ENCODE measurements at regions not wholly inside any gene's neighbourhood (a gene's known extent, or its start where the extent isn't known, plus 50 kb on each side); places are given as distances from the start of the nearest gene placed in this dataset.

DNA sequence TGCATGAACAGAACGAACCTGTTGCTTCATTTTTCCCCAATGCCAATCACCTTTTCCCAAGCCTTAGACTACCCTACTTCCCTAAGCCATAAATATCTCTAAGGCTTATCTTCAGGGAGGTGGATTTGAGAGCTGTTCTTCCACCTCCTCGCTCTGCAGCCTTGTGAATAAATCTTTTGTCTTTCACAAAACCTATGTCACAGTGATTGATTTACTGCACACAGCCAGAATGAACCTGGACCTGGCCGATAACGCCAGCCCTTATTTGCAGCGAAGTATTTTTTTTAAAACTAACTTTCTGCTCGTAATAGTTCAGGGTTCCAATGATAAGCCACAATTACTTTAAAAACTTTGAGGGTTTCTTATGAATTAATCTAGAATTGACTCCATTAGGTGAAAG lies 632.6 kb downstream of the PTPRU start:
- Histone ChIP-seq H3K79me2 (ENCODE audit: low read length) (no peaks in the 10 kb centered on the region), H3K4me1 (ENCODE audit: low read length) (no peaks in the 10 kb centered on the region), H2AFZ (ENCODE audit: low read length) (no peak overlapping the region), H3K4me3 (ENCODE audit: low read length) (no peak overlapping the region), H3K9me3 (ENCODE audit: low read length) (peaks cover 3% of the 10 kb centered on the region), H3K4me2 (ENCODE audit: low read depth, low read length, poor library complexity, severe bottlenecking) (no peak overlapping the region), H3K36me3 (ENCODE audit: insufficient read depth, low read length) (no peaks in the 10 kb centered on the region), H3K27ac (ENCODE audit: low read length) (no peak overlapping the region), H3K9ac (ENCODE audit: low read length) (no peak overlapping the region), H3K27me3 (ENCODE audit: low read length) (no peaks in the 10 kb centered on the region; the same call in 1 of the 2 replicates), H4K20me1 (ENCODE audit: insufficient read depth, low read depth, low read length) (no peaks in the 10 kb centered on the region), H3K9me2 (replicated peaks; ENCODE audit: insufficient read depth, low read length) (no peaks in the 10 kb centered on the region)
- no peak for DNase-seq

DNA sequence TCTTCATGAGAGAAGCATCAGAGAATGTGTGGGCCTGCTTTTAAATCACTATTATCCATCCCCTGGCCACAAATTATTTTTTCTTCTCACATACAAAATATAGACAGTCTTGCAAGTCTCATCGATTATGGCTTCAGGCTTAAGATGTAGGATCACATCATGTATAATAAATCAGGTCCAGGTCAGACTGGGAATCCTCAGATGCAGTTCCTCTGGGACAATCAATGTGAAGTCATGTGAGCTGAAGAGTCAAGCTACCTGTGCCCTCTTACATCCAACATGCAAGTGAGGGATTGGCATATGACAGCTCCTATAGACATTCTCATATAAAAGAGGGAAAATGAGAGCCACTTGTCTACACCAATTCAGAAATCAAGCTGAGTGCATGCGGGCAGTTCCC lies 631.8 kb downstream of the PTPRU start:
- no peak for DNase-seq
- H3K27ac ChIP-seq (ENCODE audit: low read length) = no peak overlapping the region
- H2AFZ ChIP-seq (ENCODE audit: low read length) = no peak overlapping the region
- H3K9me2 ChIP-seq (replicated peaks; ENCODE audit: insufficient read depth, low read length) = no peaks in the 10 kb centered on the region
- no peaks in the 10 kb centered on the region for H3K36me3 ChIP-seq (ENCODE audit: insufficient read depth, low read length)
- H3K4me3 ChIP-seq (ENCODE audit: low read length) = no peak overlapping the region
- no peaks in the 10 kb centered on the region; the same call in 1 of the 2 replicates for H3K27me3 ChIP-seq (ENCODE audit: low read length)
- no peaks in the 10 kb centered on the region for H4K20me1 ChIP-seq (ENCODE audit: insufficient read depth, low read depth, low read length)
- H3K4me2 ChIP-seq (ENCODE audit: low read depth, low read length, poor library complexity, severe bottlenecking) = no peak overlapping the region
- no peaks in the 10 kb centered on the region for H3K4me1 ChIP-seq (ENCODE audit: low read length)
- H3K9ac ChIP-seq (ENCODE audit: low read length) = no peak overlapping the region
- no peaks in the 10 kb centered on the region for H3K79me2 ChIP-seq (ENCODE audit: low read length)
- peaks cover 3% of the 10 kb centered on the region for H3K9me3 ChIP-seq (ENCODE audit: low read length)

DNA sequence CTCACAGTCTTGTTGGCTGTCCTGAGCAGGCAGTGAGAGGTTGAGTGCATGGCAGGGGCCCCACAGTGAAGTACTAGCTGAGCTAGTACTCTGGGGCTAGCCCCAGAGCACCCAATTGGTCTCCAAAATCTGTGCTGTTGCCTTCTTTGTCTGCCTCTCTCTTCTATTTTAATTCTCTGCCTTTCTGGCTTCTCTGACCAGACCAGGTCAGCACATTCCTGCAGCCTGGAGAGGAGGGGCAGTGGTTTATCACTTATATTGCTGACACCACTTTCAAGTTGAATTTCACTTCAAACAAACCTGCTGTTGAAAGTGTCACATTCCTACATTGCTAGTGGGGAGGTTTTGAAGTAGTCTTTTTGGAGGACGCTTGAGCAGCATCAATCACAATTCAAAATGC lies 628.7 kb downstream of the PTPRU start:
- Histone ChIP-seq H3K9ac (ENCODE audit: low read length) (no peak overlapping the region), H3K27me3 (ENCODE audit: low read length) (no peaks in the 10 kb centered on the region; the same call in 1 of the 2 replicates), H3K79me2 (ENCODE audit: low read length) (no peaks in the 10 kb centered on the region), H3K36me3 (ENCODE audit: insufficient read depth, low read length) (no peaks in the 10 kb centered on the region), H2AFZ (ENCODE audit: low read length) (no peak overlapping the region), H3K27ac (ENCODE audit: low read length) (no peak overlapping the region), H3K4me2 (ENCODE audit: low read depth, low read length, poor library complexity, severe bottlenecking) (no peak overlapping the region), H4K20me1 (ENCODE audit: insufficient read depth, low read depth, low read length) (no peaks in the 10 kb centered on the region), H3K4me3 (ENCODE audit: low read length) (no peak overlapping the region), H3K9me3 (ENCODE audit: low read length) (peaks cover 3% of the 10 kb centered on the region), H3K9me2 (replicated peaks; ENCODE audit: insufficient read depth, low read length) (no peaks in the 10 kb centered on the region), H3K4me1 (ENCODE audit: low read length) (no peaks in the 10 kb centered on the region)
- DNase-seq = no peak

DNA sequence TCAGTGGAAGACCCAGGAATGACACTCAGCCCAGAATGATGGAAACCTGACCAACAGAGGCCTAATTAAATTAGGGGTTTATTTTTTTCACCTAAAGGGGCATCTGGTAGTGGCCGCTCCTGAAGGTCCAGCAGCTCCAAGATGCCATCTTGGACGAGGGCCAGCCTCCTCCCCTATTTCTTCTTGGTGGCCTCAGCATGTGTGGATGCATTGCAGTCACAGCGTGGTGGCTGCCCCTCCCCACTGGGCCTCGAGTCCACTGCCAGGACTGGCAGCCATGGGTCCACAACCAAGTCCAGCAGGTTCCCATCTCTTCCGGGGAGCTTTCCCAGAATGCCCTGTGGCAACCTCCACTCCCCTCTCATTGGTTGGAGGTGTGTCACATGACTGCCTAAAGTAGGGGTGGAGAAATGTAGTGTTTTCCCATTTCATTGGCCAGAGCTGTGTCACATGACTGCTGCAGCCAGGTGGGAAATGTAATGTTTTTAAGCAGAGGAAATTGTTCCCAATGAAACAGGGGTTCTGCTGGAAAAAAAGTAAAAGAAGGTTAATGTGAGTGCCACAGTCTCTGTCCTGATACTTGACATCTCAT lies 628.2 kb downstream of the PTPRU start:
- Histone ChIP-seq H3K36me3 (ENCODE audit: insufficient read depth, low read length) (no peaks in the 10 kb centered on the region), H3K9ac (ENCODE audit: low read length) (no peak overlapping the region), H3K27me3 (ENCODE audit: low read length) (no peaks in the 10 kb centered on the region; the same call in 1 of the 2 replicates), H3K27ac (ENCODE audit: low read length) (no peak overlapping the region), H3K4me1 (ENCODE audit: low read length) (no peaks in the 10 kb centered on the region), H3K9me2 (replicated peaks; ENCODE audit: insufficient read depth, low read length) (no peaks in the 10 kb centered on the region), H2AFZ (ENCODE audit: low read length) (no peak overlapping the region), H4K20me1 (ENCODE audit: insufficient read depth, low read depth, low read length) (no peaks in the 10 kb centered on the region), H3K79me2 (ENCODE audit: low read length) (no peaks in the 10 kb centered on the region), H3K4me3 (ENCODE audit: low read length) (no peak overlapping the region), H3K9me3 (ENCODE audit: low read length) (peaks cover 3% of the 10 kb centered on the region), H3K4me2 (ENCODE audit: low read depth, low read length, poor library complexity, severe bottlenecking) (no peak overlapping the region)
- no peak for DNase-seq

DNA sequence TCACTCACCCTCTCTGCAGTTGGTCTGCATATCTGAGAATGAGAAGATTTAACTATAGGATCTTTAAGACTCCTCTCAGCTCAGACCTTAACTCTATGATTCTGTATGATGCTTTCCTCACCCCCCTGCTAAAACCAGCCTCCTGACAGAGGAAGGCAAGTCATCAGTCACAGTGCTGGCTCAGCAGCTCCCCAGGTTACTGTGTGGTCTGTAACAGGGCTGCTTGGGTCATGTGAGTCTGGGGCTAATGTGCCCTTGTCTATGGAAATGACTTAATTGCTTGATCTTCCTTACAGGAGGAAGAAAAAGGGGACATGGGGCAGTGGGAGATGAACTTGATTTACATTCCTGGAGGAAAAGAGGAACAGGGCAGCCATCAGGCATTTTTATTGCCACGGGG lies 625.6 kb downstream of the PTPRU start:
- Histone ChIP-seq H3K4me1 (ENCODE audit: low read length) (no peaks in the 10 kb centered on the region), H2AFZ (ENCODE audit: low read length) (no peak overlapping the region), H4K20me1 (ENCODE audit: insufficient read depth, low read depth, low read length) (no peaks in the 10 kb centered on the region), H3K4me2 (ENCODE audit: low read depth, low read length, poor library complexity, severe bottlenecking) (no peak overlapping the region), H3K4me3 (ENCODE audit: low read length) (no peak overlapping the region), H3K27me3 (ENCODE audit: low read length) (no peaks in the 10 kb centered on the region; the same call in 1 of the 2 replicates), H3K27ac (ENCODE audit: low read length) (no peak overlapping the region), H3K9me2 (replicated peaks; ENCODE audit: insufficient read depth, low read length) (no peaks in the 10 kb centered on the region), H3K9me3 (ENCODE audit: low read length) (peaks cover 3% of the 10 kb centered on the region), H3K36me3 (ENCODE audit: insufficient read depth, low read length) (no peaks in the 10 kb centered on the region), H3K79me2 (ENCODE audit: low read length) (no peaks in the 10 kb centered on the region), H3K9ac (ENCODE audit: low read length) (no peak overlapping the region)
- no peak for DNase-seq

DNA sequence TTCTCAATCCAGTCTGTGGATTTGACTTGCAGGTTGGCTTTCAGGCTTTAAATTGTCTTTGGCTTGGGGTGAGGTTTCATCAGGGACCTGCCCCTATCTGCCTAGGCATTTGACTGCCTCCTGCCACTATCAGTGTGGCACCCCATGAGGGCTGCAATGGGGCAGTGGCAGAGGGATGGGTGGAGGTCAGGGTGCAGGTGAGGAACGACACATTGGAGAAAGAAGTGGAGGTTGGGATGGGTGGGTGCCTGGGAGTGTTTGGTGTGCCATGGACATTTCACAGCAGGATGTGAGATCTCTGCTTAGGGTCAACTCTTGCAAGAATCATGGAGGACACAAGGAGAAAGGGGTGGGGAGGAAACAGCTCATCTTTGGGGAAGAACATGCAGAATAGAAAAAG lies 625.1 kb downstream of the PTPRU start:
- DNase-seq = no peak
- no peaks in the 10 kb centered on the region for H3K4me1 ChIP-seq (ENCODE audit: low read length)
- no peaks in the 10 kb centered on the region; the same call in 1 of the 2 replicates for H3K27me3 ChIP-seq (ENCODE audit: low read length)
- no peaks in the 10 kb centered on the region for H4K20me1 ChIP-seq (ENCODE audit: insufficient read depth, low read depth, low read length)
- H3K79me2 ChIP-seq (ENCODE audit: low read length) = no peaks in the 10 kb centered on the region
- no peaks in the 10 kb centered on the region for H3K9me2 ChIP-seq (replicated peaks; ENCODE audit: insufficient read depth, low read length)
- no peak overlapping the region for H3K4me2 ChIP-seq (ENCODE audit: low read depth, low read length, poor library complexity, severe bottlenecking)
- H2AFZ ChIP-seq (ENCODE audit: low read length) = no peak overlapping the region
- H3K4me3 ChIP-seq (ENCODE audit: low read length) = no peak overlapping the region
- H3K9me3 ChIP-seq (ENCODE audit: low read length) = peaks cover 3% of the 10 kb centered on the region
- no peaks in the 10 kb centered on the region for H3K36me3 ChIP-seq (ENCODE audit: insufficient read depth, low read length)
- H3K27ac ChIP-seq (ENCODE audit: low read length) = no peak overlapping the region
- H3K9ac ChIP-seq (ENCODE audit: low read length) = no peak overlapping the region

DNA sequence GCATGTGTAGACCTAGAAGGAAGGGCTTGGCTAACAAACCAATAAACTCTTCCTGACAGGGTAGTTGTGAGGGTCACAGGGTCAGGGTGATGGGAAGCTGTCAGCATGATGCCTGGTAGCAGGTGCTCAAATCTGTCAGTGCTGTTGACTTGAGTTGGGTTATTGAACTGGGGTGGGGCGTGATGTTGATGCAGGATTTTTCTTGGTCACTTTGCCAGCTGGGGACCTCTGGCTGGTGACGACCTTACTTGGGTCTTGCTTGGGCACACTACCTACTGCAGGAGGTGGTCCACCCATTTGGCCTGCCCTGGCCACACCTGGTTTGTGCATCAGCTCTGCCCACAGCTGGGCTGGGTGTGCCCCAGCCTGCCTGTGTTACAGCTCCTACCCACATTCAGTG lies 624.4 kb downstream of the PTPRU start:
- Histone ChIP-seq H2AFZ (ENCODE audit: low read length) (no peak overlapping the region), H3K36me3 (ENCODE audit: insufficient read depth, low read length) (no peaks in the 10 kb centered on the region), H3K4me3 (ENCODE audit: low read length) (no peak overlapping the region), H3K4me1 (ENCODE audit: low read length) (no peaks in the 10 kb centered on the region), H3K27me3 (ENCODE audit: low read length) (no peaks in the 10 kb centered on the region; the same call in 1 of the 2 replicates), H3K4me2 (ENCODE audit: low read depth, low read length, poor library complexity, severe bottlenecking) (no peak overlapping the region), H3K9ac (ENCODE audit: low read length) (no peak overlapping the region), H3K79me2 (ENCODE audit: low read length) (no peaks in the 10 kb centered on the region), H3K27ac (ENCODE audit: low read length) (no peak overlapping the region), H3K9me2 (replicated peaks; ENCODE audit: insufficient read depth, low read length) (no peaks in the 10 kb centered on the region), H4K20me1 (ENCODE audit: insufficient read depth, low read depth, low read length) (no peaks in the 10 kb centered on the region), H3K9me3 (ENCODE audit: low read length) (peaks cover 3% of the 10 kb centered on the region)
- DNase-seq = no peak

DNA sequence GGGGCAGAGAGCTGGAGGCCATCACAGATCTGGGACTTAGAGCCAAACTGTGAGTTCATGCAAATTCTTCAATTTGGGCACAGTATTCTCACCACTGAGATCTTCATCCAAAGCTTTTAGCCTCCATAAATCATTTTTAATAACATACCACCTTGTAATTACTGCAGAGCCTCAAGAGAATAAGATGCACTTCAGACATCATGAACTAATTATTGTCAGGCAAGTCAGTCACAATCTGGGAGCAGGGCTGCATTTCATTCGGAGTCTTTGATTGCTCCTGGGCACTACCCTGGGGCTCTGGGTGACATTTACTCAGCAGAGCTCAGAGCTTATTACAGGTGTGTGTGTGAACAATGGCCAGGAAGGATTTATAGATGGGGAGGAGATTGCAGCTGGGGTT lies 623.7 kb downstream of the PTPRU start:
- no peaks in the 10 kb centered on the region for H3K36me3 ChIP-seq (ENCODE audit: insufficient read depth, low read length)
- H3K4me1 ChIP-seq (ENCODE audit: low read length) = no peaks in the 10 kb centered on the region
- H3K79me2 ChIP-seq (ENCODE audit: low read length) = no peaks in the 10 kb centered on the region
- no peak for DNase-seq
- peaks cover 3% of the 10 kb centered on the region for H3K9me3 ChIP-seq (ENCODE audit: low read length)
- no peak overlapping the region for H3K9ac ChIP-seq (ENCODE audit: low read length)
- no peak overlapping the region for H3K4me3 ChIP-seq (ENCODE audit: low read length)
- H3K4me2 ChIP-seq (ENCODE audit: low read depth, low read length, poor library complexity, severe bottlenecking) = no peak overlapping the region
- no peak overlapping the region for H2AFZ ChIP-seq (ENCODE audit: low read length)
- no peak overlapping the region for H3K27ac ChIP-seq (ENCODE audit: low read length)
- H3K9me2 ChIP-seq (replicated peaks; ENCODE audit: insufficient read depth, low read length) = no peaks in the 10 kb centered on the region
- no peaks in the 10 kb centered on the region; the same call in 1 of the 2 replicates for H3K27me3 ChIP-seq (ENCODE audit: low read length)
- H4K20me1 ChIP-seq (ENCODE audit: insufficient read depth, low read depth, low read length) = no peaks in the 10 kb centered on the region
